ENCODE measurements at regions not wholly inside any gene's neighbourhood (a gene's known extent, or its start where the extent isn't known, plus 50 kb on each side); places are given as distances from the start of the nearest gene placed in this dataset.

GRCh38 chrX:100487795-100488194 is 77.7 kb upstream of the PCDH19 start:
- no peak overlapping the region for H3K18ac ChIP-seq (ENCODE audit: low read depth, low read length)
- H3K9me3 ChIP-seq (ENCODE audit: control insufficient read depth, insufficient read depth, low read length) = no peaks in the 10 kb centered on the region
- dilution Hi-C loops (cut with HindIII; ENCODE audit: low sequenced_read_pairs, unreplicated experiment) (no loop called here), in situ Hi-C loops (cut with MboI; ENCODE audit: low sequenced_read_pairs) (no loop called here), intact Hi-C loops (cut with micrococcal nuclease) (no loop called here)
- no peak overlapping the region for H2BK5ac ChIP-seq (ENCODE audit: low read depth, low read length, poor library complexity, severe bottlenecking)
- no peak overlapping the region for H3K14ac ChIP-seq (replicated peaks; ENCODE audit: low read depth, low read length)
- no peak overlapping the region for H2AK9ac ChIP-seq (replicated peaks; ENCODE audit: low read depth, low read length, poor library complexity)
- H3K4ac ChIP-seq (ENCODE audit: low read depth, low read length) = no peak overlapping the region
- H3K9me1 ChIP-seq (ENCODE audit: insufficient read depth, low read length) = no peaks in the 10 kb centered on the region
- DNase-seq (no peak), ATAC-seq (ENCODE audit: low read depth) (no peak)
- H3K36me3 ChIP-seq (ENCODE audit: control insufficient read depth, insufficient read depth, low read length) = no peaks in the 10 kb centered on the region
- H3K4me3 ChIP-seq (ENCODE audit: insufficient read depth, low read depth, low read length) = no peak overlapping the region
- no TSS peak for BruUV-seq (replicated peaks)
- H2AFZ ChIP-seq (replicated peaks; ENCODE audit: low read length, poor library complexity) = no peak overlapping the region
- ChIA-PET CTCF (no interaction called here), POLR2A (ENCODE audit: unreplicated experiment) (no interaction called here)
- H3K23ac ChIP-seq (ENCODE audit: low read depth, low read length) = no peak overlapping the region
- 28% methylated on average over 2 of the region's 3 CpGs; no CpG with 5 or more reads in 1 of the 2 experiments for WGBS, 2 experiments (ENCODE audit: extremely low coverage in 2 of 2, insufficient read length in 1 of 2)
- H4K20me1 ChIP-seq (ENCODE audit: insufficient read depth, low read length) = no peaks in the 10 kb centered on the region
- H2BK120ac ChIP-seq (ENCODE audit: low read depth, low read length) = no peak overlapping the region
- peaks cover 1% of the 10 kb centered on the region for H3K27me3 ChIP-seq (ENCODE audit: control insufficient read depth, insufficient read depth, low read length)
- H3K56ac ChIP-seq (ENCODE audit: extremely low read depth, insufficient read depth, low read length) = no peak overlapping the region
- H2BK15ac ChIP-seq (ENCODE audit: low read depth, low read length) = no peak overlapping the region
- H3K4me1 ChIP-seq (ENCODE audit: control insufficient read depth, insufficient read depth, low read length) = no peaks in the 10 kb centered on the region
- no peaks in the 10 kb centered on the region for H3K79me1 ChIP-seq (ENCODE audit: low read depth in 1 of 2, low read length in 2 of 2)
- no peak overlapping the region for H4K8ac ChIP-seq (ENCODE audit: low read depth in 2 of 2, low read length in 2 of 2)
- no peak overlapping the region for H3K9ac ChIP-seq (ENCODE audit: low read depth, low read length)
- no peak overlapping the region for H4K5ac ChIP-seq (ENCODE audit: low read depth, low read length)
- TF ChIP-seq MAZ (IDR thresholded peaks at IDR 0.05; ENCODE audit: borderline replicate concordance, low read depth, low read length) = no peak
- no peak for TF ChIP-seq CEBPB (IDR thresholded peaks at IDR 0.05; ENCODE audit: low read depth, low read length)
- TF ChIP-seq RFX5 (IDR thresholded peaks at IDR 0.05; ENCODE audit: low read depth, low read length) = no peak
- TF ChIP-seq MAFK (IDR thresholded peaks at IDR 0.05; ENCODE audit: low read depth, low read length) = no peak
- no peak for TF ChIP-seq RCOR1 (IDR thresholded peaks at IDR 0.05; ENCODE audit: insufficient replicate concordance, low read length)
- TF ChIP-seq FOS (IDR thresholded peaks at IDR 0.05; ENCODE audit: low read depth, low read length) = no peak
- no peak for TF ChIP-seq ELK1 (IDR thresholded peaks at IDR 0.05; ENCODE audit: borderline replicate concordance, low read depth, low read length)
- no peak for TF ChIP-seq BHLHE40 (IDR thresholded peaks at IDR 0.05; ENCODE audit: low read depth, low read length)
- no peak for TF ChIP-seq NFE2L2 (IDR thresholded peaks at IDR 0.05; ENCODE audit: low read depth, low read length)
- no peak for TF ChIP-seq POLR2A (IDR thresholded peaks at IDR 0.05; ENCODE audit: low read depth, low read length)
- TF ChIP-seq CHD1 (IDR thresholded peaks at IDR 0.05; ENCODE audit: low read depth, low read length) = no peak
- no peak overlapping the region for H2BK20ac ChIP-seq (ENCODE audit: low read depth, low read length)
- no peak overlapping the region for H4K91ac ChIP-seq (ENCODE audit: insufficient read depth, low read depth, low read length)
- no peak overlapping the region for H3K27ac ChIP-seq (ENCODE audit: insufficient read depth, low read length)
- H2AK5ac ChIP-seq (ENCODE audit: low read depth, low read length) = no peak overlapping the region
- no peak overlapping the region for H3K4me2 ChIP-seq (ENCODE audit: low read depth, low read length)
